PC-9 (cell line): ENCODE measurements at regions not wholly inside any gene's neighbourhood (a gene's known extent, or its start where the extent isn't known, plus 50 kb on each side); places are given as distances from the start of the nearest gene placed in this dataset.
"Not testable (repeated sequence)": the region's sequence is repeated elsewhere in the genome, so short reads cannot be mapped to it uniquely, and the experiment has no call there.

Experiments
- BruUV-seq: library from RNA; stranded (reverse); fragments of 400-500 nt; replicated peaks from 2 replicates; lab custom pipeline; 2021; lab: Mats Ljungman, UMichigan
- CTCF ChIA-PET: fragments of 300-600 bp; sonication (Branson Sonifier 250); formaldehyde crosslinking; loops from one replicate; lab custom pipeline; 2022; ENCODE audit warnings: antibody characterized with exemption; lab: Charles Lee
- POLR2A ChIA-PET: fragments of 300-600 bp; sonication (Branson Sonifier 250); formaldehyde crosslinking; loops from one replicate; lab custom pipeline; 2022; ENCODE audit warnings: antibody characterized with exemption; ENCODE audit not compliant: unreplicated experiment; lab: Charles Lee
- DNase-seq, 2 experiments: peaks; one replicate each; pipeline versions ENCODE4 v3.0.0 to v3.0.0-alpha.2; 2015 to 2022; ENCODE audit warnings: mixed read lengths in 1 of 2
- H2AFZ ChIP-seq: fragments of 200-600 bp; sonication (generic); 2 replicates; pipeline ENCODE4 v1.8.1; 2017; ENCODE audit warnings: antibody characterized with exemption
- H3F3A ChIP-seq: fragments of 200-600 bp; sonication (generic); 2 replicates; pipeline ENCODE4 v1.8.1; 2017; ENCODE audit warnings: antibody characterized with exemption, mild to moderate bottlenecking, low read depth; ENCODE audit not compliant: insufficient read depth
- H3K27ac ChIP-seq: fragments of 200-600 bp; sonication (generic); 2 replicates; pipeline ENCODE4 v1.6.1; 2016; ENCODE audit warnings: mixed run types
- H3K27me3 ChIP-seq: fragments of 200-600 bp; sonication (generic); 2 replicates; pipeline ENCODE4 v1.6.1; 2016; ENCODE audit warnings: low read depth, mixed run types; ENCODE audit not compliant: insufficient read depth
- H3K36me3 ChIP-seq: fragments of 200-600 bp; sonication (generic); 2 replicates; pipeline ENCODE4 v1.6.1; 2016; ENCODE audit warnings: low read depth, mixed run types
- H3K4me1 ChIP-seq: fragments of 200-600 bp; sonication (generic); replicated peaks from 2 replicates; pipeline ENCODE4 v1.6.1; 2016; ENCODE audit warnings: mixed run types; ENCODE audit not compliant: insufficient read depth
- H3K4me2 ChIP-seq: fragments of 200-600 bp; sonication (generic); 2 replicates; pipeline ENCODE4 v1.6.1; 2017; ENCODE audit warnings: mixed run types
- H3K4me3 ChIP-seq: fragments of 200-600 bp; sonication (generic); 2 replicates; pipeline ENCODE4 v1.6.1; 2016; ENCODE audit warnings: mixed run types
- H3K79me2 ChIP-seq: fragments of 200-600 bp; sonication (generic); 2 replicates; pipeline ENCODE4 v1.6.1; 2017; ENCODE audit warnings: low read depth, mixed run types
- H3K9me2 ChIP-seq: fragments of 200-600 bp; sonication (generic); 2 replicates; pipeline ENCODE4 v1.8.1; 2017; ENCODE audit warnings: mild to moderate bottlenecking; ENCODE audit not compliant: insufficient read depth
- H3K9me3 ChIP-seq: fragments of 200-600 bp; sonication (generic); 2 replicates; pipeline ENCODE4 v1.8.1; 2016; ENCODE audit warnings: low read depth; ENCODE audit not compliant: insufficient read depth
- H4K20me1 ChIP-seq: fragments of 200-600 bp; sonication (generic); 2 replicates; pipeline ENCODE4 v1.8.1; 2017; ENCODE audit not compliant: insufficient read depth
- CTCF ChIP-seq: fragments of 200-600 bp; sonication (generic); conservative IDR thresholded peaks from 2 replicates; pipeline ENCODE4 v1.6.1; 2017; ENCODE audit warnings: mixed run types, antibody characterized with exemption, mild to moderate bottlenecking, moderate library complexity
- EZH2 ChIP-seq: fragments of 200-600 bp; sonication (generic); IDR thresholded peaks from 2 replicates; pipeline ENCODE4 v1.8.0; 2017; ENCODE audit warnings: antibody characterized with exemption, low read depth
- intact Hi-C: fragments of 100-400 bp; cut with micrococcal nuclease; formaldehyde crosslinking; loops from one replicate; pipeline ENCODE4 v1.10.0; 2022; ENCODE audit not compliant: unreplicated experiment

GRCh38 chr6:137638926-137639706 is 144.9 kb upstream of the OLIG3 start:
- no peaks in the 10 kb centered on the region for H3K36me3 ChIP-seq
- no peaks in the 10 kb centered on the region for H3K79me2 ChIP-seq
- H3K4me2 ChIP-seq = no peak overlapping the region
- no peaks in the 10 kb centered on the region for H4K20me1 ChIP-seq
- no peak overlapping the region for H3K27ac ChIP-seq
- no peak overlapping the region for H2AFZ ChIP-seq
- H3K9me2 ChIP-seq = no peaks in the 10 kb centered on the region
- no TSS peak for BruUV-seq
- CTCF ChIA-PET = no interaction called here
- POLR2A ChIA-PET = interaction anchor here (0.6 kb wide), 1 partner anchor 1349 kb away, joined by 6 read pairs; the partner anchor contains the start of gene BCLAF1
- TF ChIP-seq EZH2 (no peak), CTCF (no peak)
- peaks cover 18% of the 10 kb centered on the region for H3K4me1 ChIP-seq
- no peak for DNase-seq
- intact Hi-C loops = no loop called here
- H3F3A ChIP-seq = peaks cover 8% of the 10 kb centered on the region; the same call in 1 of the 2 replicates
- 0 out of 2 replicates have a peak, but pooled peaks cover 4% of the 10 kb centered on the region for H3K9me3 ChIP-seq
- no peak overlapping the region for H3K4me3 ChIP-seq
- no peaks in the 10 kb centered on the region for H3K27me3 ChIP-seq

DNA sequence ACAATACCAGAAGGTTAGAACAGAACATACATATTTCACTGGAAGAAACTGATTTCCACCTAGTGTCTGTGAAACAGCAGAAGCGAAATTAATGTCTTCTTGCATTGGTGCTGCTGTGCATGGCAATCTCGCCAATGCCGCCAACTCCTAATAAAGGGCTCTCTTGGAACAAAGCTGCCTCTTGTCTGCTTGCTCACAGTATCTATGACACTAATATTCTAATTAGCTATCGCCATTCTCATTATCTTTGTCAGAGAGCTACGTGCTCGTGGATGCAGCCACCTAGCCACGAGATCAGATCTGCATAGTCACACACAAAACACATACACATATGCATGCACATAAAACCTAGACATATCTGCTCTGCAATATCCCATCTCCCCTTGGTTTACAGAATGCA is 145.9 kb upstream of the OLIG3 start:
- Histone ChIP-seq H3K4me2 (no peak overlapping the region), H3K79me2 (no peaks in the 10 kb centered on the region), H3K36me3 (no peaks in the 10 kb centered on the region), H3K27ac (no peak overlapping the region), H3F3A (peaks cover 8% of the 10 kb centered on the region; the same call in 1 of the 2 replicates), H2AFZ (no peak overlapping the region), H3K4me3 (no peak overlapping the region), H3K27me3 (no peaks in the 10 kb centered on the region), H3K9me3 (0 out of 2 replicates have a peak, but pooled peaks cover 4% of the 10 kb centered on the region), H3K9me2 (no peaks in the 10 kb centered on the region), H4K20me1 (no peaks in the 10 kb centered on the region), H3K4me1 (peaks cover 18% of the 10 kb centered on the region)
- no peak for TF ChIP-seq CTCF
- no peak for TF ChIP-seq EZH2
- CTCF ChIA-PET = no interaction called here
- BruUV-seq = no TSS peak
- POLR2A ChIA-PET = no interaction called here
- intact Hi-C loops = loop anchor here (2.0 to 10.0 kb wide), 4 partner anchors 57 to 815 kb away; partner anchors contain the start of gene PEX7
- no peak for DNase-seq

GRCh38 chr6:137641474-137642077 is 147.4 kb upstream of the OLIG3 start:
- H3K9me2 ChIP-seq = no peaks in the 10 kb centered on the region
- H3K4me3 ChIP-seq = no peak overlapping the region
- peaks cover 15% of the 10 kb centered on the region for H3K9me3 ChIP-seq
- intact Hi-C loops = loop anchor here (1.0 to 10.0 kb wide), 8 partner anchors 56 to 817 kb away; partner anchors contain the start of gene PEX7
- no peaks in the 10 kb centered on the region for H3K27me3 ChIP-seq
- H3K79me2 ChIP-seq = no peaks in the 10 kb centered on the region
- H3F3A ChIP-seq = peaks cover 8% of the 10 kb centered on the region; the same call in 1 of the 2 replicates
- H4K20me1 ChIP-seq = no peaks in the 10 kb centered on the region
- H3K27ac ChIP-seq = no peak overlapping the region
- no TSS peak for BruUV-seq
- peak; percentile 96 for TF ChIP-seq CTCF
- no peak for TF ChIP-seq EZH2
- peaks cover 15% of the 10 kb centered on the region for H3K4me1 ChIP-seq
- H2AFZ ChIP-seq = no peak overlapping the region
- ChIA-PET POLR2A (no interaction called here), CTCF (interaction anchor here (0.5 to 1.1 kb wide), 4 partner anchors 346 to 547 kb away, joined by 5 to 6 read pairs (median 5); no protein-coding TSS in a partner anchor)
- no peak overlapping the region for H3K4me2 ChIP-seq
- peak; percentile 50 to 69 for DNase-seq
- H3K36me3 ChIP-seq = no peaks in the 10 kb centered on the region

- H3F3A ChIP-seq, H4K20me1 ChIP-seq, H3K4me2 ChIP-seq, H3K79me2 ChIP-seq, H3K27ac ChIP-seq, DNase-seq, H3K9me2 ChIP-seq, POLR2A ChIA-PET, H3K4me3 ChIP-seq, H2AFZ ChIP-seq, H3K4me1 ChIP-seq, CTCF ChIA-PET, BruUV-seq, H3K27me3 ChIP-seq, H3K36me3 ChIP-seq: not testable (repeated sequence)
- peaks cover 16% of the 10 kb centered on the region for H3K9me3 ChIP-seq
- intact Hi-C loops = loop anchor here (5.0 to 10.0 kb wide), 2 partner anchors 54 to 818 kb away; partner anchors contain the start of gene PEX7
Measured at GRCh38 chr6:137643210-137643609, 149.0 kb upstream of the OLIG3 start.

GRCh38 chr6:137643644-137644043 is 149.4 kb upstream of the OLIG3 start:
- CTCF ChIA-PET, DNase-seq, H3K9me2 ChIP-seq, H2AFZ ChIP-seq, H3K36me3 ChIP-seq, H4K20me1 ChIP-seq, H3K4me3 ChIP-seq, H3K27ac ChIP-seq, H3K27me3 ChIP-seq, H3K79me2 ChIP-seq, BruUV-seq, POLR2A ChIA-PET, H3F3A ChIP-seq, H3K4me2 ChIP-seq: not testable (repeated sequence)
- peaks cover 16% of the 10 kb centered on the region for H3K9me3 ChIP-seq
- intact Hi-C loops = loop anchor here (5.0 to 10.0 kb wide), 2 partner anchors 54 to 819 kb away; partner anchors contain the start of gene PEX7
- peaks cover 12% of the 10 kb centered on the region for H3K4me1 ChIP-seq
